B cell (primary cell): ENCODE measurements at regions not wholly inside any gene's neighbourhood (a gene's known extent, or its start where the extent isn't known, plus 50 kb on each side); places are given as distances from the start of the nearest gene placed in this dataset.

Experiments used
- CTCF ChIP-seq: fragments of 200-600 bp; IDR thresholded peaks from one replicate; pipeline ENCODE4 v1.8.0; 2022; ENCODE audit warnings: antibody characterized with exemption, mild to moderate bottlenecking
- EZH2 ChIP-seq: IDR thresholded peaks from 2 replicates; pipeline ENCODE4 v1.6.1; 2012; ENCODE audit warnings: borderline replicate concordance, low read depth, mild to moderate bottlenecking, moderate library complexity, low read length; ENCODE audit not compliant: insufficient read depth, poor library complexity, severe bottlenecking

- TF ChIP-seq CTCF (no peak), EZH2 (no peak)
These were observed 102.9 kb downstream of the DIO2 start for GRCh38 chr14:80108430-80108829.
